Spleen (tissue), 7 donors: ENCODE measurements at regions not wholly inside any gene's neighbourhood (a gene's known extent, or its start where the extent isn't known, plus 50 kb on each side); places are given as distances from the start of the nearest gene placed in this dataset.

Experiments used
- CTCF ChIP-seq, 11 experiments: fragments of 200-600 bp in 7 of 11; fragments of 450-650 bp in 4 of 11; sonication (generic) in 4 of 11; IDR thresholded peaks in 8 of 11; conservative IDR thresholded peaks in 3 of 11; 1 replicate in 7 of 11; 2 replicates in 4 of 11; pipeline versions ENCODE4 v1.4.0 to v1.8.0; 2016 to 2021; ENCODE audit warnings: antibody characterized with exemption in 11 of 11, inconsistent platforms in 4 of 11, mild to moderate bottlenecking in 1 of 11
- POLR2A ChIP-seq, 3 donors: fragments of 450-650 bp; IDR thresholded peaks; one replicate each; pipeline ENCODE4 v1.5.1; 2017; ENCODE audit warnings: antibody characterized with exemption in 3 of 3, mild to moderate bottlenecking in 1 of 3
- POLR2AphosphoS5 ChIP-seq, 3 donors: sonication (generic); formaldehyde crosslinking; IDR thresholded peaks; one replicate each; pipeline ENCODE4 v1.5.1; 2017; ENCODE audit warnings: antibody characterized with exemption in 3 of 3
- donor health status: DM: no; HTN: no; CAD: no; lungs with moderate emphysema.
- donor health status: DM: no; HTN: no; CAD: no.
- donor health status: DM: no; HTN: no; CAD: no.

- TF ChIP-seq CTCF (IDR thresholded peaks at IDR 0.05 in 8 of 11, conservative IDR thresholded peaks at IDR 0.05 in 3 of 11) (no peak), POLR2A (IDR thresholded peaks at IDR 0.05) (no peak), POLR2AphosphoS5 (IDR thresholded peaks at IDR 0.05) (no peak)
Observed at GRCh38 chr13:31437975-31438374, 238.2 kb downstream of the B3GLCT start.
